HG03378 (cell line): ENCODE measurements at regions not wholly inside any gene's neighbourhood (a gene's known extent, or its start where the extent isn't known, plus 50 kb on each side); places are given as distances from the start of the nearest gene placed in this dataset.

ENCODE experiments used
- ATAC-seq: cut with Tn5 transposase; IDR thresholded peaks from one replicate; pipeline ENCODE4 v1.9.1; 2021; ENCODE audit warnings: mild to moderate bottlenecking, moderate library complexity; ENCODE audit not compliant: unreplicated experiment

DNA sequence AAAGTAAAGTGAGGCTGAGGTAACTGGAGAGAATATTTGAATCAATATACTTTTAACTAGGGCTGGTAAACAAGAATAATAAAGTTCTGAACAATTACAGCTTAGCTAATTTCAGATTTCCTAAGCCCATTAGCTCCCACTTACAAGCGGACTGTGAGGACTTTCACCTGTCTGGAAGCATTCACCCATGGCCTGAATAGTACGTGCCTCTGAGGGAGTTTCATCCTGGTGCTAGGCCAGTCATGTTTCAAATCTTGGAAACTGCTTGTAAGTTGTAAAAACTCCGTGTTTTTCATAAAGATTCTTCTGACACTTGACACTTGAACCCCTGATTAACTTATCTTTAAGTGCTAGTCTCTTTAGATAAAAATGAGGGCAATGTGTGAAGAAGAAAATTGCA is 975.2 kb upstream of the GHITM start:
- no peak for ATAC-seq

DNA sequence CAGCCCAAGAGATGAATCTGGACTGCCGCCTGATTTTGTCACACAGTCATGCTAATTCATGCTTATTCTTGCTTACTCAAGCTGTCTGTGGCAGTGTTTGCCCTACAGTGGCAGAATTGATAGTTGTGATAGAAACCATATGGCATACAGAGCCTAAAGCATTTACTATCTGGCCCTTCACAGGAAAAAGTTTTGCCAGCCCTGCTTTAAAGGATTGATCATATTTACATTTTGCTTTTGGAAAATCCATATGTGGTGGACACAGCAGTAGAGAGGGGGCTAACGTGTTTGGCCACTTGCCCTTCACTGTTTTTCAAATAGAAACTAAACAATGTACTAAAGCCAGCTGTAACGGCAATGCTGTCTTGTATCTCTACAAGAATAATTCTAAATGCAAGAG is 974.0 kb upstream of the GHITM start:
- no peak for ATAC-seq

DNA sequence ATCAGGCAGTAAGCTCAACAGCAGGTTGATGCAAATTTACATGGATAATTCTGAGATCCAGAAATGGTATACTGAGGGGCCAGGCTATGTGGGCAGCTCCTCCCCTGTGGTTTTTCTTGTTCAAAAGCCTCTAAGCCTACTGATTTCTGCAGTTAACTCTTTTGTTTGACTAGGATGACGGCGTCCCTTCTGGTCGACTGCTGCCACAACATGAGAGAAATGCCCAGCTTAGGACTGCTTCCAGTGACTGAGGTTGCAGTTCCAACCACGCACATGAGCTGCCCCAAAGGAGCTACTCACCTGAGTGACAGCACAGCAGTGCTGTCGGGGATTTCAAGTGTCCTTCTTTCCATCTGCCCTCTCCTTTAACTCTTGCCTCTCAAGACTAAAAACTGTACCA is 973.0 kb upstream of the GHITM start:
- ATAC-seq: no peak

DNA sequence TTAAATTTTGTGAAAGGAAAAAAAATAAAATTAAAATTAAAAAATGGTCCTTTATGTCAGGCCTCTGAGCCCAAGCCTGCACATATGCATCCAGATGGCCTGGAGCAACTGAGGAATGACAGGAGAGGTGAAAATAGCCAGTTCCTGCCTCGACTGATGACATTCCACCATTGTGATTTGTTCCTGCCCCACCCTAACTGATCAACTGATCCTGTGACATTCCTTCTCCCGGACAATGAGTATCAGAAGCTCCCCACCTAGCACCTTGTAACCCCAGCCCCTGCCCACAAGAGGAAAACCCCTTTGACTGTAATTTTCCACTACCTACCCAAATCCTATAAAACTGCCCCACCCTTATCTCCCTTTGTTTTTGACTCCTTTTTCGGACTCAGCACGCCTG is 972.2 kb upstream of the GHITM start:
- ATAC-seq: no peak

DNA sequence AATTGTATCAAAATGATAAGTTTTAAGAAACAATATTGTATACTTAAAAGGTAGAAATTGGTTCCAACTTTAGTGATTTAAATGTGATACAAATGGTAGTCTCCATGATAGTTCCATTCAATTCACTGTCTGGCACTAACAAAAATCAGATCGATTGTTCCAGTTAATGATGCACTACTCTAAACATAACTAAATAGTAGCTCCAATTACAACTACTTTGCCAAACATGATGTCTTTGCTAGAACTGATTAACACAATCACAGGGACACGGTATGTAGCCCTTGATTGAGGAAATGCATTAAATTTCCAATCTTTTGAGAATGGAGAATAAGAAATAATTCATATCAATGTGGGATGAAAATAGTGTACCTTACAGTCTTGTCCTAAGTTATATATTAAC is 962.4 kb upstream of the GHITM start:
- ATAC-seq: no peak

DNA sequence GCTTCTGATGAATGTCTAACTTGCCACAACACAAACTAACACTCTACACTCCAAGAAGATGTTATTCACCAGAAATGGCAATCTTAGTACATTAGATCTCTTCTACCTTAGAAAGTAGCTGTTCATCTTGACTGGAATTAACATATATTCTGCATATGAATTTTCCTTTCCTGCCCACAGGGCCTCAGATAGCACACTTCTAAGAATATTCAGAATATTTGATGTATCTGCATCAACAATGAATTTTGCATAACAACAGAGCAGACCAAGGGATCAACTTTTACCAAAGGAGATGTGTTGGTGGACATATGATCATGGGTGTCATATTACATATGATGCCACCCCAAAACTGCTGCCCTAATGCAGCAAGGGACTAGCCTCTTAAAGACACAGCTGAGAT is 960.8 kb upstream of the GHITM start:
- no peak for ATAC-seq

DNA sequence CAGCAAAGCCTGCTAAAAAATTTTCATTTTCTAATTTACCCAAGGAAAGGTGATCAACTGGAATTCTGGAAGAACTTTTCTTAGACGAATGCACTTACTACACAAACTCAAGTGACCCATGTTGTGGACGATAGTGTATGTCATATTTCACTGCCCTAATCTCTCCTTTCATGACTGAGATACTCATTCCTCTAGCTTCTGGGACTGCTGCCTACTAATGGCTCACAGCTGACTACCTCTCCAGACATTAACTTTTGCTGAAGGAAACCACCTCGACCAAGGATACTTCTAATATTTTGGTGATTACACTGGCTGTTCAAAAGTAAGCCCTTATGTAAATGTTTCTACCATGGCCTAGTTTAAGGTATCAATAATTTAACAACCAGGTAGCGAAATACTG is 959.9 kb upstream of the GHITM start:
- ATAC-seq: no peak

DNA sequence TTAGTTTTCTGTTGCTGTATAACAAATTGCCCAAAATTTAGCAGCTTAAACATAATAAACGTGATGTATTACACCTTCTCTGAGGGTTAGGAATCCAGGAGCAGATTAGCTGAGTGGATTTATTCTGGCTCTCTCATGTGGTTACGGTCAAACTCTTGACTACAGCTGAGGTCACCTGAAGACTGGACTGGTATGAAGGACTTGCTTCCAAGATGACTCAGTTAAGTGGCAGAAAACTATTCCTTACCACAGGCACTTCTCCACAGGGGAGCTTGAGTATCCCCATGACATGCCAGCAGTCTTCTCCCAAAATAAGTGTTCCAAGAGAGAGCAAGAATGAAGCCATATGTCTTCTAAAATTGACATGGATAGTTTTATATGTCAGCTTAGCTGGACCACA is 957.2 kb upstream of the GHITM start:
- ATAC-seq: no peak

DNA sequence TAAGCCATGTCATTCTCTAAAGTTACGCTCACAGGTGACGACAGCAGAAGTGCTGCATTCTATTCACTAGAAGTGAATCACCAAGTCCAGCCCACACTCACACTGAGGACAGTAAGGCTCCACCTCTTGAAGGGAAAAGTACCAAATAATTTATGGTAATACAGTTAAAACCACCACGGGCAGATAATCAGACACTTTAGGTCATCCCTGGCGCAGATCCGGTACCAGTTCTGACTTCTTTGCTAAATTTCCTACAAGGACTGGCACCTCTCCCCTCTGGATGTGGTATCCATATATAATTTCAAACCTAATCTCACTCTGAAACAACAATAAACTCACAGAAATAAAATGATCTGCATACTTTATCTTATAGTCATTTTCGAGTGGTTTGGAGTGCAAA is 954.7 kb upstream of the GHITM start:
- no peak for ATAC-seq

DNA sequence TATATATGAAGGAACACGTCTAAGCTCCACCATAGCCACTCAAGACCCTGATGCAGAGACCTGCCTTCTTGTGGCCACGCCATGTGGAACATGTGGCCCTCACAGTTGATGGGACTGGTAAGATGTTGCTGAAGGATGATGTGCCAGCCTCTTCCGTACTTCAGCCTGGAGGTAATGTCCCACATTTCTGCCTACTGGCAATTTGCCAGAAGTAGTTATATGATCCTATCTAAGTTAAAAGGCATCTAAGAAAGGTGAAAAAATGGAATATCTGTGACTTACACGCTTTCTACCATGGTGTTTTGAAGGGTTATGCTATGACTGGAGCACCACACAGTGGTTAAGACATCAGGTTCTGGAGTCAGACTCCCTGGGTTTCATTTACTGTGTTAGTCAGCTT is 948.7 kb upstream of the GHITM start:
- no peak for ATAC-seq

DNA sequence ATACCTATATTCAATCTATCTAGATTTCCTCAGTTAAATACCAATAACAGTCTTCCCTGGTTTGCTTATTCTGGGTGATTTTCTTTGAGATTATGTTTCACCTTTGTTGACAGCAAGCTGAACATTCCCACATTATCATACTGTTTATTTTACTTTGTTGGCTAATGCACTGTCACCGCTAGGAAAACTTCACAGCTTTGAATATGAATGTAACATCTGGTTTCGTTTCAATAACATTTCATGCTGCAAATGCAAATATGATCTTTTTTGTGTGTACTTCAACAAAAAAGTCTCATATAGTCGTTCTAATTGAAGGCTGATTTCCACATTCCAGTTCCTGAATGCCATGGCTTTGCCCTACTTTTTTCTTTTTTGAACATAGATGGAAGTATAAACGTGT is 946.3 kb upstream of the GHITM start:
- ATAC-seq: no peak

DNA sequence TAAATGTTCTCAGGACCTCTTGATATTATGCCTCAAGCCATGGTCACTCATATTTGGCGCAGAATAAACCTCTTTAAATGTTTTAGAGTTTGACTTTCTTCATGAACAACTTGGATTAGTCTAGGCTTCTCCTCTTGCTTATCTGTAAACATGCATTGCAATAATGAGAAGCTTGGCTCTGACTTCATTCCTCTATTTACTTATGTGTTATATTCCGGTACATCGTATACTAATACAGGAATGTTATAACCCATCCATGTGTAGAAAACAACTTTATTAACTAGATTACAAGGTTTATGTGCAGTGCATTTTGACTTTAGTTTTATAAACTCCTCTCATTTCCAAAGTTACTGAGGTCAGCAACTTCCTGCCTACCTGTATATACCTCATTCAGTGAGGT is 944.3 kb upstream of the GHITM start:
- no peak for ATAC-seq

DNA sequence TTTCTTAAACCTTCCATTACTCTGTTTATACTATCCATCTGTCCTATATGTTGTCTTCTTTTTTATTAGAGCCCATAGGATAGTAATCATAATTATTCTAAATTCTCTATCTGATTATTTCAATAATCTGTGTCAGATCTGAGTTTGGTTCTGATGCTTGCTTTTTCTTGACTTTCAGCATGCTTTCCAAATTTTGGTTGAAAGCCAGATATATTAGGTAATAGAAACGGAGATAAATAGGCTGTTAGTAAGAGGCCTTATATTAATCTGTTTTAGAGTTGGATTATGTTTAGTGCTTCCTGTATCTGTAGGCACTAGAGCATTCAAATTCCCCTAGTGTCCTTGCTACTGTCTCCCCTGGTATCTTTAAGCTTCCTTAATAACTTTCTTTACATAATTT is 939.9 kb upstream of the GHITM start:
- no peak for ATAC-seq

DNA sequence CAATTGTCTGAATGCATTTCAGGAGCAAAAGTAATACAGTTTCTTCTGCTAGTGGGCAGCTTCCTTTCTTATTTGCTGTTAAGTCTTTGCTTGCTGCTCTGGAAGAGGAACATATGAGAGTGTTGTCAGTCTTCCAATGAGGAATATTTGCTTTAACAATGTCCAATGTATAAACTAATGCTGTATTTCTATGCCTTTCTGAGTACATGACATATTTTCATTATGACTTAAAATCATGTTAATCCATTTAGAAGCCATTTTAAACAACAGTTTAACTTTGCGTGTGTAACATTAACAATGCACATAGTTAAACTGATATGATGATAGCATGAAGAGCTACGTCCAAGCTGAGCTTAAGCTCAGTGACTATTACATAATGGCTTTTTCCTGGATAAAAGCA is 933.4 kb upstream of the GHITM start:
- no peak for ATAC-seq

DNA sequence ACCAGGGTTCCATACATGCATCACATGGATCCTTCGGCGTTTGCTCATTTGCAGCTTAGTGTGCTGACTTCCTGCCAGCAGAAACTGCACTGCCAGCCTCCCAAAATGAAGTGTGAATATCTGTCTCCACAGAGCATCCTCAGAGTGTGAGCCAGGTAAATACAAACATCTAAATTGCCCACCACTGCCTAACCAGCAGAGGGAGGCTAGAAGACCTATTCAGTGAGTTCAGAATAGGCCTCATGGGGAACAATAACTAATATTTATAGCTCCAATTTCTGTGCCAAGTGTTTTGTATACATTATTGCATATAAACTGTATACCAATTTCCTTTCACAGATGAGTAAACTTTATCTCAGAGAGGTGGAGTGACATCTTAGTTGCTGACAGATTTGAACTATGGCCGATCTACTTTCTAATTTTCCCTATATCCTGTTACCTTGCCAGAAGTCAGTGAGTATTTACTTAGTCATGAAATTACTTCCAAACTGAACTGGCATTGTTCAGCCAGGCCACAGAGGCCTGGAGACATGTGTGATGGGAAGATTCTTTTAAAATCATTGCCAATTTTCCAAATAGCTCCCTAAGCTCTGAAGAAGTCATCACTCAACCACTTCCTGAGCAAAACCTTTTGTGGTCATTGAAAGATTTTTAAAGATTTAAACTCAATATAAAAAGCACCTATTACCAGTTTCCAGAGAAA is 926.5 kb upstream of the GHITM start:
- ATAC-seq: no peak

DNA sequence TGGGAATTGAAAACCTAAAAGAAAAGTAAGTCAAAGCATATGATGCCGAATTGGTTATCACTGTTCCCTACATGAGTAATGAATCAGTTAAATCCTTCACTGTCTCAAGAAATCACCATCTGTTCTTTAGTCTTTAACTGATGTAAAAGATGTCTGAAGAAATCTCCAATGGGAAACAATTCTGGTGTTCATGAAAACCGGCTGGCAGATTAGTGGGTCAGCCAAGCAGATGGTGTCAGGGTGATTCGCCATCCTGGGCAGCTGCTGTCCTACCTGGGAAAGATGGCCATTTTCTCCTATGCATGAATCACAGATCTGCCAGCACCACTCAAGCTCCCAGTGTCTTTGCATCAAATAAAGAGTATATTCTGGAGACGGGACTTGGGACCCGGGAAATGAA is 925.2 kb upstream of the GHITM start:
- no peak for ATAC-seq

DNA sequence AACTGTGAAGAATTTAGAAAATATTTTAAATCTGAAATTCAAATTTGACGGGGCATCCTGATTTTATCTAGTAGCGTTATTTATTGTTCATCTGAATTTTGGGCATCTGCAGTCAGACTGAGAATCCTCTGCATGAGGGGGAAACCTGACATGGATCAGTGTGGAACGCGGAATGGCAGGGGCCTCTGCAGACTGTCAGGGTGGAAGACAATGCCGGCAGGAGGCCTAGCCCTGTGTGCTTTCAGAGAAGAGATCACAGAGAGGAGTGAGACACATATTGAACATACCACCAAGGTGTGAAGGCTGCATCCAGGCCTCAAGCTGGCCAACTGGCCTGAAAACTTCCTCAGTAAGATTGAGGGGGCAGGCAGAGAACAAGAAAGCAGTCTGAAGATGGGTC is 921.1 kb upstream of the GHITM start:
- no peak for ATAC-seq

DNA sequence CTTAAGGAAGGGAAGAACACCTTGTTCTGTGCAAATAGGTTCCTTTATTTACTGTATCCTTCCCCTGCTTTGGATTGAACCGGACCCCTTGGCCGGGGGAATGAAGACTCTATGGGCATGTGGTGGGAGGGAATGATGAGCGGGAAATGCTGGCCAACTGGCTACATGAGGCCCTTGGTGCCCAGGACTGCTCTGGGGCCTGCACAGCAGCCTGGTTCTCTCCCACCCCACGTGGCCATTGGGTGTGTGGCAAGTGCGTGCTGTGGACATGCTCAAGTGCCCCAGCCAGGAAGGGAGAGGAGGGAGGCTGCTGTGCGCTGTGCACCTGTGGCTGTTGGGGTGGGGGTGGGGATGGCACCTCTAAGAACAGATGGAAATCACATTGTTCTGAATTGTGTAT is 917.0 kb upstream of the GHITM start:
- no peak for ATAC-seq

DNA sequence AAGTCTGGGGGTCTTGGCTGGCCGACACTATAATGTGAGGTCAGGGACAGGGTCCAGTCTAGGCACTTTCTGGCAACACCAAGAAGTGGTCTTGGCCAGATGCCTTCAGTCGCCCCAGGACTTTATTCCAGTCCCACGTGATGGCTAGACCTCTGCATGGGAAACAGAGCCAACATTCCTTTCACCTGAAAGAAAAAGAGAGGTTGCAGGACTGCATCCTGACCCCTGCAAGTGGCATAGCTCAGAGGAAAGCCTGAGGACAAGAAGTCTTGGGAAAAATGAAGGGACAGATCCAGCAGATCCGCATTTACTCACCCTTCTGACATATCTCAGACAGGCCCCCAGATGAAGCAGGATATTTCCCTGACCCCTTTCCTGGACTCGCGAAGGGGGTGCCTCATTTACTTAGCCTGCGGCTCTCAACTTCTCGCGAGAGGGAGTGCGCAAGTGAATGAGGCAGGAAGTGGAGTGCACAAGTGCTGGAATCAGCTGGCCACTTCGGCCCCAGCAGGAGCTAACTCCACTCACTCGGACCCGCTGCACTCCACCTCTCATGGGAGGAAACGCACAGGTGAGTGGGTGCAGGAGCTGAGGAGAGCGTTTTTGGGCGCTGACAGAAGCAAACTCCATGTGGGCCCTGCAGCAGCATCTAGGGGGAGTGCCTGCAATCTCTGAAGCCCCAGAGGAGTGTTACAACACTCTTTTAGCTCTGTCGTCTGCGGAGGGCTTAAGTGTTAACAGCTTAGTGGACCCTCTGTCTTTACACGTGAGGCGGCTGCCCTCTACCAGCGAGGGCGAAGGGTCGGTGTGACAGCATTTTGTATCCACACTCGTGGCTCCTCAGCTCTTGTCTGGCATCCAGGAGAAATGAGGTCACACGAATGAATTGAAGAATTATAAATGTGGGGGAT is 916.2 kb upstream of the GHITM start:
- ATAC-seq: no peak

DNA sequence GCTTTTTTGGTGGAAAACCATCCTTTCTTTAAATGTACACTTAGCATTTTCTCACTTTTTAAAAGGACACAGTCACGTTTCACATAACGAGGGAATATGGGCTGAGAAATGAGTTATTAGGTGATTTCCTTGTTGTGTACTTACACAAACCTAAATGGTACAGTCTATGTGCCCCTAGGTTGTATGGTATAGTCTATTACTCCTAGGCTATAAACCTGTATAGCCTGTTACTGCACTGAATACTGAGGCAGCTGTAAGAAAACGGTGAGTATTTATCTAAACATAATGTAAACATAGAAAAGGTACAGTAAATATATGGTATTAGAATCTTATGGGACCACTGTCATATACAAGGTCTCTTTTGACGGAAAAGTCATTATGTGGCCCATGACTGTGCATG is 913.5 kb upstream of the GHITM start:
- no peak for ATAC-seq

DNA sequence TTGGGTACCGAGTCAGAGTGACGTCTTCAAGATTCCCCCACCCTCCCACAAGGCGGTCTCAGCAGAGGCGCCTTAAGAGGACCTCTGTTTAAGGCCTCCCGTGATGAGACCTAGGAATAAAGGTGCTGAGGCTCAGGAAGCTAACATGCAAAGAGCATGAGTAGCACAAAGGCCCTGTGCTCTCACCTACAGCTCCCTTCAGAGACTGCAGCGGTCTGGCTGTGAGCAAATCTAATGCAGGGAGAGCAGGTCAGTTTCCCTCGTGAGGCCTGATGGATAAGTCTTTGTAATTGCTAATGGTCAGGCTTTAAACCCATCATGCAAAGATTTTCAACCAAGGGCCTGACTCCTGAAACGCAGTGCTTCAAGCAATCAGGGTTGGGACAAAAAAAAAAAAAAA is 909.3 kb upstream of the GHITM start:
- no peak for ATAC-seq

DNA sequence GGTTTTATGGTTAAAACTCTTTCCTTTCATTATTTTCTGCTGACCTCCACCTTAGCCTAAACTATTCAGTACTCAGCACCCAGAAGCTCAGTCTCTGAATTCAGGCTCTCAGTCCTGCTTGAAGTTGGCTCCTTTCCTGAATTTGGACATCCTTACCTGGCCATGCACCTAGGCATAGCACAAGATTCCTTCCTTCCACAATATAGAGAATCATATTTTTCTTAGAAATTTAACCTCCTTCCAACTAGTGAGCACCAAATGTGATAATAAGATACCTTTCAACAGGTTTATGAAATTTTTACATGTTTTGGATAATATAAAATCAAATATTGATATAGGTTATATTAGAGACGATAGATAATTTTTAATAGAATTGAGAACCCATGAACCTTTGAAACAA is 905.6 kb upstream of the GHITM start:
- ATAC-seq: no peak
